Mucosa of rectum (tissue), 2 donors: ENCODE measurements at regions not wholly inside any gene's neighbourhood (a gene's known extent, or its start where the extent isn't known, plus 50 kb on each side); places are given as distances from the start of the nearest gene placed in this dataset.

ENCODE experiments used
- H3K27ac ChIP-seq, 2 donors: one replicate each; pipeline ENCODE4 v1.7.0; 2013; ENCODE audit warnings: inconsistent platforms in 2 of 2, low read depth in 2 of 2, low read length in 2 of 2
- H3K27me3 ChIP-seq, 2 donors: one replicate each; pipeline ENCODE4 v1.7.0; 2013; ENCODE audit warnings: low read length in 2 of 2; ENCODE audit not compliant: control insufficient read depth in 2 of 2, insufficient read depth in 2 of 2
- H3K36me3 ChIP-seq, 2 donors: one replicate each; pipeline ENCODE4 v1.7.0; 2013; ENCODE audit warnings: low read length in 2 of 2; ENCODE audit not compliant: control insufficient read depth in 2 of 2, insufficient read depth in 2 of 2
- H3K4me1 ChIP-seq, 2 donors: one replicate each; pipeline ENCODE4 v1.7.0; 2013; ENCODE audit warnings: low read length in 2 of 2, mild to moderate bottlenecking in 1 of 2; ENCODE audit not compliant: control insufficient read depth in 2 of 2, insufficient read depth in 2 of 2
- H3K4me3 ChIP-seq, 2 donors: one replicate each; pipeline ENCODE4 v1.7.0; 2013; ENCODE audit warnings: low read length in 2 of 2
- H3K9ac ChIP-seq, 2 donors: one replicate each; pipeline ENCODE4 v1.7.0; 2013; ENCODE audit warnings: low read length in 2 of 2, low read depth in 1 of 2, mild to moderate bottlenecking in 1 of 2
- H3K9me3 ChIP-seq, 2 donors: one replicate each; pipeline ENCODE4 v1.7.0; 2013; ENCODE audit warnings: low read length in 2 of 2; ENCODE audit not compliant: control insufficient read depth in 2 of 2
- donor health status: healthy.
- donor health status: Normal muscosa, but diverticular disease.

DNA sequence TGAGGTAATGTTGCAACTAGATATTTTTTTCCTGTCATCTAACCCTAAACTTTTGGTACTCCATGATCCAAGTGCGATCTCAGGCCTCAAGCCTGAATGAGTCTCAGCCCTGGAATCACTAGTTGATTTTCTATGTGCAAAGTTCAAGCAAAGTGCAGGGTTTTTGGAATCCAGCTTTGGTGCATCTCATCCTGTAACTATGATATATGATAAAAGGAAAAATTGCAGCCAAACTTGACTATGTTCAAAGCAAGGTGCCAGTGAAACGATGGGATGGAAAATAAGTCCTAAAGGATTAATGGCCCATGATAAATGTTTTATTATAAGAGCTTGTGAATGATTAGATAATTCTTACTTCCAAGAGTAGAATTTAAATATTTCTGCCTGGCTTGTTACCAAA lies 78.9 kb upstream of the NT5C1B start:
- H3K27ac ChIP-seq = no peak overlapping the region
- no peaks in the 10 kb centered on the region for H3K27me3 ChIP-seq
- no peaks in the 10 kb centered on the region for H3K36me3 ChIP-seq
- H3K4me3 ChIP-seq = no peak overlapping the region
- H3K9me3 ChIP-seq = no peaks in the 10 kb centered on the region
- no peaks in the 10 kb centered on the region for H3K4me1 ChIP-seq
- no peak overlapping the region for H3K9ac ChIP-seq

DNA sequence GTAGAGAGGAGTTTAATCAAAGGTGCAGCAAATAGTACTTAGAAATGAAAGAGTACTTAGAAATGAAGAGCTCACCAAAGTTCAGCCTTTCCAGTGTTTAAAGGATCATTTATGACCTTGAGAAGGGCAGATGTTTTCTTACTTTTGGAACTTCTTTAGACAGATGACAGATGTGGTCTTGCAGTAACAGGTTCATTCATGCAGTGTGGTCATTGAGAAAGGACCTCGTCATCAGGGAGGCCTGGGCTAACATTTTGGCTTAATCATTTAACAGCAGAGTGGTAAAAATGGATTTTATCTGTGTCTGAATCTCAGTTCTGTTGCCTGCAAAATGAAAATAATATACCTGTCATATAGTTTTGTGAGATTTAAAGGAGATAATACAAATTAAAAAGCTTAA lies 75.1 kb upstream of the NT5C1B start:
- H3K27me3 ChIP-seq = no peaks in the 10 kb centered on the region
- no peak overlapping the region for H3K9ac ChIP-seq
- H3K36me3 ChIP-seq = no peaks in the 10 kb centered on the region
- H3K4me3 ChIP-seq = no peak overlapping the region
- H3K4me1 ChIP-seq = no peaks in the 10 kb centered on the region
- no peaks in the 10 kb centered on the region for H3K9me3 ChIP-seq
- H3K27ac ChIP-seq = no peak overlapping the region

GRCh38 chr2:18663861-18664260 lies 74.5 kb upstream of the NT5C1B start:
- H3K27me3 ChIP-seq = no peaks in the 10 kb centered on the region
- no peak overlapping the region for H3K27ac ChIP-seq
- H3K36me3 ChIP-seq = no peaks in the 10 kb centered on the region
- H3K4me3 ChIP-seq = no peak overlapping the region
- H3K4me1 ChIP-seq = no peaks in the 10 kb centered on the region
- H3K9me3 ChIP-seq = no peaks in the 10 kb centered on the region
- no peak overlapping the region for H3K9ac ChIP-seq

DNA sequence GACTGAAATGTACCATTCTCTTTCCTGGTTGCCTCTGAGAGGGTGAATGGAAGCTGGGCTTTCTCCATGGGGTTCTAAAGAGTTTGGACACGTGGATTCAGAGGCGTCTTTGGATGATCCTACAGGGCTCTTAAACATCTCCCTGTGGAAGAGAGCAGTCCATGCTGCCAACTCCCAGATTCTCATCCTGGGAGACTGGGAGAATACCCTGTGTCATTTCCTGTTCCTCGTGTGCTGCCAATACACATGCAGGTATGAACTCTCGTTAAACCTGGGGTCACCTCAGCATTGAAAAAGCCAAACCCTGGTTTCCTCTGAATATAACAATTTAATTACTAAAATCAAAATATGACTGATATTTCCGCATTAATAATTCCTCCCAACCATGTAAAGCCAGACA lies 73.3 kb upstream of the NT5C1B start:
- no peaks in the 10 kb centered on the region for H3K9me3 ChIP-seq
- H3K27ac ChIP-seq = no peak overlapping the region
- no peak overlapping the region for H3K4me3 ChIP-seq
- no peaks in the 10 kb centered on the region for H3K36me3 ChIP-seq
- no peaks in the 10 kb centered on the region for H3K4me1 ChIP-seq
- H3K27me3 ChIP-seq = no peaks in the 10 kb centered on the region
- H3K9ac ChIP-seq = no peak overlapping the region

- Histone ChIP-seq H3K4me1 (no peaks in the 10 kb centered on the region), H3K9me3 (no peaks in the 10 kb centered on the region), H3K9ac (no peak overlapping the region), H3K4me3 (no peak overlapping the region), H3K36me3 (no peaks in the 10 kb centered on the region), H3K27ac (no peak overlapping the region), H3K27me3 (no peaks in the 10 kb centered on the region)
Observed at GRCh38 chr2:18659915-18660314, 70.5 kb upstream of the NT5C1B start.

GRCh38 chr2:18656048-18656447 lies 66.7 kb upstream of the NT5C1B start:
- Histone ChIP-seq H3K36me3 (no peaks in the 10 kb centered on the region), H3K4me3 (no peak overlapping the region), H3K9ac (no peak overlapping the region), H3K4me1 (no peaks in the 10 kb centered on the region), H3K27ac (no peak overlapping the region), H3K9me3 (no peaks in the 10 kb centered on the region), H3K27me3 (no peaks in the 10 kb centered on the region)

DNA sequence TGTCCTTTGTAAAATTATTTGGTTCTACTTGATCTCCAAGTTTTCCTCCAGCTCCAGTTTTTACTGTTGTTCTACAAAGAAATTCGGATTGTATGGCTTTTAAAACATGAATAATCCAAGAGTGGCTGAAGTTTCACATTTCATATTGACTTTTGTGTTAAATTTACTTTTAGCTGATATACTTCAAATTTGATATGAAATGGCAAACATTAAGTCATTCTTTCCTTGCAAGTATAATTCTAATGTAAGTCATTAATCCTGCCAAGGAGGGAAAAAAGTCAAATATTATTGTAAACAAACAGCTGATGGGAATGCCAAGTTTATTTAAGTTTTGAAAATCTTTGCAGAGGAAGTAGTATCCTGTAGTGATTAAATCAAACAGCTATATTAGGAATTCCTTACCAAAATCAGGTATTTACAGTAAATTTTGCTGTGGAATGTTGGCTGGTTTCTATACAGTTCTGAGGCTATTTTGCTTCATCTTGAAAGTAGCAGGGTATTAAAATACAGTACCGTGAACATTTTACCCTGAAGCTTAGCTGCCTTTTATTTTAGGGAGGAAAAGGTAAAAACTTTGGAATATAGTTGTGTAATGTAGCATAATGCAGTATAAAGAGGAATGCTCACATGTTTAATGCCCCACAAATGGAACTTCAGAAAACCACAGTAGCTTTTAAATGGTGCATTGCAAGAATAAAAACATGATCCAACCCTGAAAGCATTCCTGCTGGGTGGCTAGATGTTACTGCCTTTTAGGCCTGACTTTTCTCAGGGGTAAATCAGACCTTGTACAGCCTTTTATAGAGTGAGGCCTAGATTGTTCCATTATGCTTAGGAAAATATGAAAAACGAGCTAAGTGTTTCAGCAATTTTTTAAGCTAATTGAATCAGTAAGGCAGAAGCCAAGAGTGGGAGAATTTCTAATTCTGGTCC lies 62.7 kb upstream of the NT5C1B start:
- Histone ChIP-seq H3K9ac (no peak overlapping the region), H3K4me1 (no peaks in the 10 kb centered on the region), H3K4me3 (no peak overlapping the region), H3K27ac (no peak overlapping the region), H3K36me3 (no peaks in the 10 kb centered on the region), H3K27me3 (no peaks in the 10 kb centered on the region), H3K9me3 (no peaks in the 10 kb centered on the region)

- no peaks in the 10 kb centered on the region for H3K9me3 ChIP-seq
- no peak overlapping the region for H3K4me3 ChIP-seq
- H3K9ac ChIP-seq = no peak overlapping the region
- no peak overlapping the region for H3K27ac ChIP-seq
- no peaks in the 10 kb centered on the region for H3K36me3 ChIP-seq
- no peaks in the 10 kb centered on the region for H3K27me3 ChIP-seq
- no peaks in the 10 kb centered on the region for H3K4me1 ChIP-seq
Observed at GRCh38 chr2:18650221-18650620, 60.9 kb upstream of the NT5C1B start.

DNA sequence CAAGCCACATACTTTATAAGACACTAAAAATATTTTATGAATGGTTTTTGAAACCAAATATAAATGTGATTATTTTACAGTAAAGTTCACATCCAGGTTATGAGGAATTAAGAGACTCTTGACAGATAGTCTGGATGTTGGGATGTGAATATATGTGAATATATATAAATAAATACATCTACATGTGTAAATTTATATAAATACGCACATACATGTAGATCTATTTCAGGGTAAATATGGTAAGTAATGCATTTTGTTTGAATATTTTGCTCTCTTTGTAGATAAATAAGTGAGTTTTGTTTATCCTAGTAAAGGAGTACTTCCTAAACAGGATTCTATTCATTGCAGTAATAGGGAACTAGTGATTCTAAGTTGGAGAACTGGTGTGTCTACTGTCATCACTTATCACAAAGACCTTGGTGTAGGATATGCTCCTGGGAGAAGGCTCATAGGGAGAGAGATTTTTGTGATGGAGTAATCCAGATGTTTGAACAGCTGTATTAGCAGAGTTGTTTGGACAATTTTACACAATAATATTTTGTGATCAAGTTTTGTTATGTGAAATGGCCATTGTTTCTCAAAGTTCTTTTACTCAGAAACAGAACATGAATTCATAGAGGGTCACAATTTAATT lies 60.2 kb upstream of the NT5C1B start:
- Histone ChIP-seq H3K36me3 (no peaks in the 10 kb centered on the region), H3K4me3 (no peak overlapping the region), H3K27me3 (no peaks in the 10 kb centered on the region), H3K4me1 (no peaks in the 10 kb centered on the region), H3K9ac (no peak overlapping the region), H3K9me3 (no peaks in the 10 kb centered on the region), H3K27ac (no peak overlapping the region)

- no peak overlapping the region for H3K4me3 ChIP-seq
- no peaks in the 10 kb centered on the region for H3K27me3 ChIP-seq
- H3K9me3 ChIP-seq = no peaks in the 10 kb centered on the region
- no peaks in the 10 kb centered on the region for H3K36me3 ChIP-seq
- no peak overlapping the region for H3K9ac ChIP-seq
- no peak overlapping the region for H3K27ac ChIP-seq
- H3K4me1 ChIP-seq = no peaks in the 10 kb centered on the region
Observed at GRCh38 chr2:18648161-18648560, 58.8 kb upstream of the NT5C1B start.
